Neural cell (in vitro differentiated cells): ENCODE measurements at regions not wholly inside any gene's neighbourhood (a gene's known extent, or its start where the extent isn't known, plus 50 kb on each side); places are given as distances from the start of the nearest gene placed in this dataset.

Experiments
- H2AFZ ChIP-seq: fragments of 200-600, 300-800 bp; sonication (generic), shearing (Covaris generic); 2 replicates; pipeline ENCODE4 v1.6.0; 2014; ENCODE audit warnings: low read depth, mild to moderate bottlenecking, antibody characterized with exemption, low read length, moderate library complexity
- H3F3A ChIP-seq: fragments of 200-600 bp; shearing (Covaris generic); 2 replicates; pipeline ENCODE4 v1.6.1; 2016; ENCODE audit warnings: mild to moderate bottlenecking, moderate library complexity, mixed read lengths, antibody characterized with exemption, low read length; ENCODE audit not compliant: insufficient read depth, poor library complexity, severe bottlenecking
- H3K27ac ChIP-seq: fragments of 200-600, 300-800 bp; sonication (generic), shearing (Covaris generic); 2 replicates; pipeline ENCODE4 v1.5.1; 2014; ENCODE audit warnings: mild to moderate bottlenecking, low read length, moderate library complexity
- H3K27me3 ChIP-seq: fragments of 300-800, 200-600 bp; sonication (generic), shearing (Covaris generic); 2 replicates; pipeline ENCODE4 v1.6.0; 2014; ENCODE audit warnings: mild to moderate bottlenecking, low read depth, low read length, moderate library complexity; ENCODE audit not compliant: insufficient read depth
- H3K36me3 ChIP-seq: fragments of 300-800, 200-600 bp; sonication (generic), shearing (Covaris generic); 2 replicates; pipeline ENCODE4 v1.5.1; 2014; ENCODE audit warnings: mild to moderate bottlenecking, antibody characterized with exemption, low read length, moderate library complexity; ENCODE audit not compliant: insufficient read depth
- H3K4me2 ChIP-seq: fragments of 300-800, 200-600 bp; sonication (generic), shearing (Covaris generic); 2 replicates; pipeline ENCODE4 v1.6.0; 2014; ENCODE audit warnings: mild to moderate bottlenecking, low read length
- H3K4me3 ChIP-seq: fragments of 300-800, 200-600 bp; sonication (generic), shearing (Covaris generic); 2 replicates; pipeline ENCODE4 v1.5.1; 2014; ENCODE audit warnings: mild to moderate bottlenecking, low read length, moderate library complexity
- H3K79me2 ChIP-seq: fragments of 200-600 bp; shearing (Covaris generic); replicated peaks from 2 replicates; pipeline ENCODE4 v1.6.0; 2014; ENCODE audit warnings: mild to moderate bottlenecking, low read length, moderate library complexity; ENCODE audit not compliant: insufficient read depth
- H3K9ac ChIP-seq: fragments of 300-800, 200-600 bp; sonication (generic), shearing (Covaris generic); 2 replicates; pipeline ENCODE4 v1.6.1; 2016; ENCODE audit warnings: mild to moderate bottlenecking, low read length, mixed read lengths
- H3K9me2 ChIP-seq: fragments of 200-600 bp; shearing (Covaris generic); 2 replicates; pipeline ENCODE4 v1.6.1; 2016; ENCODE audit warnings: mild to moderate bottlenecking, low read length, mixed read lengths; ENCODE audit not compliant: insufficient read depth
- H3K9me3 ChIP-seq: fragments of 200-600, 300-800 bp; sonication (generic), shearing (Covaris generic); 2 replicates; pipeline ENCODE4 v1.6.1; 2016; ENCODE audit warnings: mild to moderate bottlenecking, mixed run types, low read length, moderate library complexity, mixed read lengths
- H4K20me1 ChIP-seq: fragments of 200-600 bp; shearing (Covaris generic); 2 replicates; pipeline ENCODE4 v1.6.1; 2016; ENCODE audit warnings: mild to moderate bottlenecking, mixed run types; ENCODE audit not compliant: insufficient read depth
- CTCF ChIP-seq: fragments of 450-650 bp; IDR thresholded peaks from 2 replicates; pipeline ENCODE4 v1.5.1; 2014; ENCODE audit warnings: antibody characterized with exemption, mild to moderate bottlenecking, moderate library complexity; ENCODE audit not compliant: poor library complexity, severe bottlenecking
- EP300 ChIP-seq: fragments of 450-650 bp; conservative IDR thresholded peaks from 2 replicates; pipeline ENCODE4 v1.6.1; 2014; ENCODE audit warnings: antibody characterized with exemption, mild to moderate bottlenecking, moderate library complexity; ENCODE audit not compliant: poor library complexity, severe bottlenecking
- EZH2 ChIP-seq: fragments of 200-600, 300-800 bp; shearing (Covaris generic), sonication (generic); IDR thresholded peaks from 2 replicates; pipeline ENCODE4 v1.6.1; 2014; ENCODE audit warnings: antibody characterized with exemption, low read length, borderline replicate concordance, mild to moderate bottlenecking; ENCODE audit not compliant: insufficient read depth, poor library complexity, severe bottlenecking
- MXI1 ChIP-seq: fragments of 450-650 bp; conservative IDR thresholded peaks from 2 replicates; pipeline ENCODE4 v1.6.1; 2014; ENCODE audit warnings: antibody characterized with exemption, mild to moderate bottlenecking; ENCODE audit not compliant: poor library complexity, severe bottlenecking
- POLR2AphosphoS5 ChIP-seq: IDR thresholded peaks from 2 replicates; pipeline ENCODE4 v1.6.1; 2012
- RAD21 ChIP-seq: fragments of 450-650 bp; conservative IDR thresholded peaks from 2 replicates; pipeline ENCODE4 v1.6.1; 2014; ENCODE audit warnings: antibody characterized with exemption, mild to moderate bottlenecking, moderate library complexity
- REST ChIP-seq: IDR thresholded peaks from 2 replicates; pipeline ENCODE4 v1.6.1; 2012; ENCODE audit warnings: borderline replicate concordance
- SMC3 ChIP-seq: fragments of 450-650 bp; conservative IDR thresholded peaks from 2 replicates; pipeline ENCODE4 v1.6.1; 2014; ENCODE audit warnings: antibody characterized with exemption, mild to moderate bottlenecking, moderate library complexity; ENCODE audit not compliant: poor library complexity
- TAF1 ChIP-seq: IDR thresholded peaks from 2 replicates; pipeline ENCODE4 v1.6.1; 2012; ENCODE audit warnings: low read depth

GRCh38 chr6:113796038-113796437 lies 61.1 kb upstream of the MARCKS start:
- H4K20me1 ChIP-seq, result no peaks in the 10 kb centered on the region
- no peaks in the 10 kb centered on the region for H3K36me3 ChIP-seq
- H3F3A ChIP-seq, result no peaks in the 10 kb centered on the region
- no peaks in the 10 kb centered on the region for H3K27me3 ChIP-seq
- H3K9me3 ChIP-seq, result no peaks in the 10 kb centered on the region
- TF ChIP-seq REST, result no peak
- no peaks in the 10 kb centered on the region for H3K79me2 ChIP-seq
- H3K27ac ChIP-seq, result no peak overlapping the region
- no peak overlapping the region for H3K4me3 ChIP-seq
- H3K4me2 ChIP-seq, result no peak overlapping the region
- no peaks in the 10 kb centered on the region for H3K9me2 ChIP-seq
- no peak overlapping the region for H3K9ac ChIP-seq
- H2AFZ ChIP-seq, result no peak overlapping the region

GRCh38 chr6:113802779-113803178 lies 54.4 kb upstream of the MARCKS start:
- no peak for TF ChIP-seq TAF1
- TF ChIP-seq REST, result no peak
- TF ChIP-seq POLR2AphosphoS5, result no peak
- no peak for TF ChIP-seq CTCF
- no peak for TF ChIP-seq EZH2
- no peak for TF ChIP-seq SMC3
- no peak for TF ChIP-seq RAD21
- no peak for TF ChIP-seq MXI1
- no peak for TF ChIP-seq EP300
- Histone ChIP-seq H3K4me2 (no peak overlapping the region), H3K9me3 (no peaks in the 10 kb centered on the region), H3K27ac (no peak overlapping the region), H3K4me3 (no peak overlapping the region), H3K79me2 (no peaks in the 10 kb centered on the region), H2AFZ (no peak overlapping the region), H3K9ac (no peak overlapping the region), H3K9me2 (no peaks in the 10 kb centered on the region), H4K20me1 (no peaks in the 10 kb centered on the region), H3F3A (no peaks in the 10 kb centered on the region), H3K27me3 (no peaks in the 10 kb centered on the region), H3K36me3 (no peaks in the 10 kb centered on the region)
